GM23338 (cell line): ENCODE measurements at regions not wholly inside any gene's neighbourhood (a gene's known extent, or its start where the extent isn't known, plus 50 kb on each side); places are given as distances from the start of the nearest gene placed in this dataset.

ENCODE experiments used
- ATAC-seq: fragments of 200-7000 bp; cut with Tn5 transposase; 3 replicates; pipeline ENCODE4 v1.9.1; 2020
- DNase-seq: peaks from one replicate; pipeline ENCODE4 v3.0.0-alpha.2; 2015; ENCODE audit warnings: low spot score
- H2AFZ ChIP-seq: fragments of 200-600 bp; sonication (generic); 2 replicates; pipeline ENCODE4 v1.8.0; 2016; ENCODE audit warnings: antibody characterized with exemption, mild to moderate bottlenecking, moderate library complexity
- H3F3A ChIP-seq: fragments of 200-600 bp; sonication (generic); replicated peaks from 2 replicates; pipeline ENCODE4 v1.8.0; 2017; ENCODE audit warnings: antibody characterized with exemption, mixed run types, low read depth
- H3K27ac ChIP-seq: fragments of 200-600 bp; sonication (generic); 2 replicates; pipeline ENCODE4 v1.6.1; 2016; ENCODE audit warnings: low read depth
- H3K27me3 ChIP-seq: fragments of 200-600 bp; sonication (generic); 2 replicates; pipeline ENCODE4 v1.8.0; 2016; ENCODE audit warnings: mild to moderate bottlenecking, mixed run types, moderate library complexity; ENCODE audit not compliant: insufficient read depth
- H3K36me3 ChIP-seq: fragments of 200-600 bp; sonication (generic); 2 replicates; pipeline ENCODE4 v1.8.0; 2016; ENCODE audit warnings: mild to moderate bottlenecking; ENCODE audit not compliant: insufficient read depth
- H3K4me1 ChIP-seq: fragments of 200-600 bp; sonication (generic); 2 replicates; pipeline ENCODE4 v1.8.0; 2016; ENCODE audit warnings: mild to moderate bottlenecking, moderate library complexity; ENCODE audit not compliant: insufficient read depth
- H3K4me2 ChIP-seq: fragments of 200-600 bp; sonication (generic); 2 replicates; pipeline ENCODE4 v1.7.1; 2017; ENCODE audit warnings: mixed run types
- H3K4me3 ChIP-seq: fragments of 200-600 bp; sonication (generic); 2 replicates; pipeline ENCODE4 v1.6.1; 2016; ENCODE audit warnings: mixed run types
- H3K79me2 ChIP-seq: fragments of 200-600 bp; sonication (generic); replicated peaks from 2 replicates; pipeline ENCODE4 v1.8.0; 2017; ENCODE audit warnings: mild to moderate bottlenecking; ENCODE audit not compliant: insufficient read depth
- H3K9me2 ChIP-seq: fragments of 200-600 bp; sonication (generic); 2 replicates; pipeline ENCODE4 v1.8.0; 2017; ENCODE audit not compliant: insufficient read depth
- H4K20me1 ChIP-seq: fragments of 200-600 bp; sonication (generic); replicated peaks from 2 replicates; pipeline ENCODE4 v1.8.0; 2017; ENCODE audit warnings: mild to moderate bottlenecking; ENCODE audit not compliant: insufficient read depth
- H3K27ac Mint-ChIP-seq: 2 replicates; pipeline ENCODE4 v1.8.0; 2020; ENCODE audit warnings: inconsistent platforms, mild to moderate bottlenecking, moderate library complexity, mixed read lengths
- H3K27me3 Mint-ChIP-seq: 3 replicates; pipeline ENCODE4 v1.8.0; 2022; ENCODE audit warnings: low read depth, mild to moderate bottlenecking, moderate library complexity, mixed read lengths, inconsistent platforms; ENCODE audit not compliant: insufficient read depth, poor library complexity
- H3K36me3 Mint-ChIP-seq: 3 replicates; pipeline ENCODE4 v1.8.0; 2021; ENCODE audit warnings: low read depth, mild to moderate bottlenecking, inconsistent platforms, moderate library complexity, mixed read lengths
- H3K4me1 Mint-ChIP-seq: 3 replicates; pipeline ENCODE4 v1.8.0; 2020; ENCODE audit warnings: mild to moderate bottlenecking, inconsistent platforms, mixed read lengths
- H3K4me3 Mint-ChIP-seq: 3 replicates; pipeline ENCODE4 v1.8.0; 2021; ENCODE audit warnings: moderate library complexity, mild to moderate bottlenecking, inconsistent platforms, mixed read lengths
- H3K9me3 Mint-ChIP-seq: 3 replicates; pipeline ENCODE4 v1.8.0; 2020; ENCODE audit warnings: moderate library complexity, mild to moderate bottlenecking, inconsistent platforms, mixed read lengths
- CTCF ChIP-seq, 2 experiments: fragments of 200-600 bp in 1 of 2; sonication (generic) in 1 of 2; conservative IDR thresholded peaks; 2 replicates each; pipeline versions ENCODE4 v1.5.1 to v1.6.1; 2016 to 2017; ENCODE audit warnings: antibody characterized with exemption in 2 of 2, low read depth in 2 of 2, mild to moderate bottlenecking in 2 of 2, moderate library complexity in 1 of 2
- EZH2 ChIP-seq: fragments of 200-600 bp; sonication (generic); IDR thresholded peaks from one replicate; pipeline ENCODE4 v1.8.0; 2017; ENCODE audit warnings: antibody characterized with exemption, mild to moderate bottlenecking, low read depth; ENCODE audit not compliant: unreplicated experiment
- EZH2phosphoT487 ChIP-seq: fragments of 200-600 bp; sonication (generic); IDR thresholded peaks from one replicate; pipeline ENCODE4 v1.8.1; 2018; ENCODE audit warnings: antibody characterized with exemption; ENCODE audit not compliant: unreplicated experiment
- NANOG ChIP-seq: IDR thresholded peaks from 2 replicates; pipeline ENCODE4 v1.6.1; 2016; ENCODE audit warnings: antibody characterized with exemption, borderline replicate concordance
- POLR2AphosphoS5 ChIP-seq: IDR thresholded peaks from 2 replicates; pipeline ENCODE4 v1.6.1; 2016; ENCODE audit warnings: antibody characterized with exemption, low read depth
- REST ChIP-seq: IDR thresholded peaks from one replicate; pipeline ENCODE4 v1.6.1; 2018; ENCODE audit warnings: antibody characterized with exemption; ENCODE audit not compliant: unreplicated experiment
- STAT1 ChIP-seq: IDR thresholded peaks from one replicate; pipeline ENCODE4 v1.6.1; 2016; ENCODE audit warnings: antibody characterized with exemption; ENCODE audit not compliant: unreplicated experiment
- ZNF114 ChIP-seq: fragments of 250-450 bp; sonication (Bioruptor Pico); IDR thresholded peaks from 2 replicates; pipeline ENCODE4 v1.5.0; 2020; ENCODE audit warnings: mild to moderate bottlenecking, moderate library complexity
- ZNF462 ChIP-seq: fragments of 250-450 bp; sonication (Bioruptor Pico); IDR thresholded peaks from 2 replicates; pipeline ENCODE4 v1.5.0; 2020; ENCODE audit warnings: mild to moderate bottlenecking, moderate library complexity

DNA sequence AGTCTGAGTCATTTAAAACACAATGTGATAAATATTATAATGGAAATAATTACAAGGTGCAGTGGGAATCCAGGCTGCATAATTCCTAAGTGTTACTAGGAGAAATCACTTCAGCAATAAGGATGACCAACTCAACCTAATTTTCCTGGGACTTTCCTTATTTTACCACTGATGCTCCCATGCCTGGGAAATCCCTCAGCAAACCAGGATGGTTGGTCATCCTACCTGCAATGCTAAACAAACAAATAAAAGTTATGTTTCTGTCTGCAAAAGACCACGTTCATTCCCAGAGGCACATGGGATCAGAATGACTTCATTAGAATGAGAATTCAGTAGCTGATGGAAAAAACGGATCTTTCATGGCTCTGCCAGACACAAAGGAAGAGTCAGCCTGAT lies 130.8 kb upstream of the RAP1B start (continued):
- no peak for TF ChIP-seq ZNF462 (CRISPR knock-in tag)

DNA sequence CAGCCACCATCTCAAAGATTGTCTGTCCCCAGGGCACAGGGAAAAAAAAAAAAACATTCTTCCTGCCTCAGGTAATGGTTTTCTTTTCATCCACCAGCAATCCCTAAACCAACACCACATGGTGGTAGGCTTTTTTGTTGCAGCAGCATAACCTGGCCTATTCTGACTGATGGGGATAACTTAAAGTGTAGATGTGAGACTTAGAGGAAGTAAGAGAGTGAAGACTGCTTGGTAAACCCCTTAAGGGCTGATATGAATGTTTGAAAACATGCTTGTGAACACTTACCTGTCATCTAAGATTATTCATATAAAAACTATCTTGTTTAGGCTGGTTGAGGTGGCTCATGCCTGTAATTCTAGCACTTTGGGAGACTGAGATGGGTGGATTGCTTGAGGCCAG lies 130.2 kb upstream of the RAP1B start:
- Mint-ChIP-seq H3K27me3 (no peaks in the 10 kb centered on the region), H3K4me1 (peaks cover 8% of the 10 kb centered on the region; the same call in 2 of the 3 replicates), H3K27ac (no peak overlapping the region), H3K36me3 (no peaks in the 10 kb centered on the region), H3K4me3 (no peak overlapping the region), H3K9me3 (peaks cover 7% of the 10 kb centered on the region; the same call in 1 of the 3 replicates)
- Histone ChIP-seq H3K4me1 (no peaks in the 10 kb centered on the region), H3K27me3 (no peaks in the 10 kb centered on the region), H3K36me3 (no peaks in the 10 kb centered on the region), H3K9me2 (no peaks in the 10 kb centered on the region), H3F3A (no peaks in the 10 kb centered on the region), H2AFZ (no peak overlapping the region), H3K4me3 (no peak overlapping the region), H4K20me1 (no peaks in the 10 kb centered on the region), H3K79me2 (no peaks in the 10 kb centered on the region), H3K4me2 (no peak overlapping the region), H3K27ac (no peak overlapping the region)
- ATAC-seq = no peak
- no peak for DNase-seq
- TF ChIP-seq CTCF (conservative IDR thresholded peaks at IDR 0.05; ENCODE audit: low read depth in 2 of 2) (no peak), EZH2phosphoT487 (no peak), STAT1 (no peak), EZH2 (no peak), NANOG (no peak), POLR2AphosphoS5 (no peak), REST (no peak), ZNF114 (CRISPR knock-in tag) (no peak)
